NCI-H146 treated with DMSO at 0.1 percent for 48 hours (cell line): ENCODE measurements at regions not wholly inside any gene's neighbourhood (a gene's known extent, or its start where the extent isn't known, plus 50 kb on each side); places are given as distances from the start of the nearest gene placed in this dataset.
A peak's percentile ranks its signal among the peaks of the same experiment; 100 is the strongest.

Source experiments
- DNase-seq: peaks from one replicate; lab custom pipeline; 2025; ENCODE audit not compliant: unreplicated experiment; lab: John Stamatoyannopoulos, UW

GRCh38 chr4:45119376-45119775 is 393.0 kb upstream of the GNPDA2 start:
- no peak for DNase-seq

- no peak for DNase-seq
These were observed 376.4 kb upstream of the GNPDA2 start for GRCh38 chr4:45102716-45103115.

GRCh38 chr4:45100956-45101818 is 374.8 kb upstream of the GNPDA2 start:
- no peak for DNase-seq

- no peak for DNase-seq
These were observed 373.1 kb upstream of the GNPDA2 start for GRCh38 chr4:45099471-45099870.

GRCh38 chr4:45094684-45095083 is 368.3 kb upstream of the GNPDA2 start:
- DNase-seq, result no peak

- no peak for DNase-seq
These were observed 355.7 kb upstream of the GNPDA2 start for GRCh38 chr4:45082101-45082500.

GRCh38 chr4:45079616-45080015 is 353.3 kb upstream of the GNPDA2 start:
- no peak for DNase-seq

- no peak for DNase-seq
These were observed 351.8 kb upstream of the GNPDA2 start for GRCh38 chr4:45078201-45078600.

- DNase-seq, result no peak
These were observed 346.6 kb upstream of the GNPDA2 start for GRCh38 chr4:45072981-45073380.

GRCh38 chr4:45064741-45065140 is 338.4 kb upstream of the GNPDA2 start:
- DNase-seq, result no peak

- DNase-seq, result no peak
These were observed 337.3 kb upstream of the GNPDA2 start for GRCh38 chr4:45063696-45064095.

GRCh38 chr4:45062935-45063545 is 336.7 kb upstream of the GNPDA2 start:
- no peak for DNase-seq

GRCh38 chr4:45043911-45044310 is 317.6 kb upstream of the GNPDA2 start:
- DNase-seq, result no peak

- DNase-seq, result peak; percentile 58
These were observed 310.3 kb upstream of the GNPDA2 start for GRCh38 chr4:45036677-45037076.

GRCh38 chr4:45033676-45034419 is 307.5 kb upstream of the GNPDA2 start:
- no peak for DNase-seq

GRCh38 chr4:45030059-45030458 is 303.7 kb upstream of the GNPDA2 start:
- no peak for DNase-seq

GRCh38 chr4:45007508-45007907 is 281.2 kb upstream of the GNPDA2 start:
- no peak for DNase-seq

- DNase-seq, result no peak
These were observed 279.7 kb upstream of the GNPDA2 start for GRCh38 chr4:45006078-45006477.

GRCh38 chr4:45004847-45005565 is 278.6 kb upstream of the GNPDA2 start:
- DNase-seq, result no peak

- DNase-seq, result no peak
These were observed 278.0 kb upstream of the GNPDA2 start for GRCh38 chr4:45004326-45004725.

- DNase-seq, result no peak
These were observed 270.0 kb upstream of the GNPDA2 start for GRCh38 chr4:44996276-44996845.
